IPS DF 4.7 (cell line): ENCODE measurements at regions not wholly inside any gene's neighbourhood (a gene's known extent, or its start where the extent isn't known, plus 50 kb on each side); places are given as distances from the start of the nearest gene placed in this dataset.
"Not testable (repeated sequence)": the region's sequence is repeated elsewhere in the genome, so short reads cannot be mapped to it uniquely, and the experiment has no call there.

Experiments
- DNase-seq: peaks from one replicate; pipeline ENCODE4 v3.0.0-alpha.2; 2013; ENCODE audit warnings: low spot score; ENCODE audit errors: extremely low read depth

- no peak for DNase-seq
Observed at GRCh38 chr20:6715401-6715941, 52.0 kb upstream of the BMP2 start.

- DNase-seq: no peak
Observed at GRCh38 chr20:6714279-6714711, 53.2 kb upstream of the BMP2 start.

- DNase-seq: no peak
Observed at GRCh38 chr20:6711951-6712649, 55.4 kb upstream of the BMP2 start.

DNA sequence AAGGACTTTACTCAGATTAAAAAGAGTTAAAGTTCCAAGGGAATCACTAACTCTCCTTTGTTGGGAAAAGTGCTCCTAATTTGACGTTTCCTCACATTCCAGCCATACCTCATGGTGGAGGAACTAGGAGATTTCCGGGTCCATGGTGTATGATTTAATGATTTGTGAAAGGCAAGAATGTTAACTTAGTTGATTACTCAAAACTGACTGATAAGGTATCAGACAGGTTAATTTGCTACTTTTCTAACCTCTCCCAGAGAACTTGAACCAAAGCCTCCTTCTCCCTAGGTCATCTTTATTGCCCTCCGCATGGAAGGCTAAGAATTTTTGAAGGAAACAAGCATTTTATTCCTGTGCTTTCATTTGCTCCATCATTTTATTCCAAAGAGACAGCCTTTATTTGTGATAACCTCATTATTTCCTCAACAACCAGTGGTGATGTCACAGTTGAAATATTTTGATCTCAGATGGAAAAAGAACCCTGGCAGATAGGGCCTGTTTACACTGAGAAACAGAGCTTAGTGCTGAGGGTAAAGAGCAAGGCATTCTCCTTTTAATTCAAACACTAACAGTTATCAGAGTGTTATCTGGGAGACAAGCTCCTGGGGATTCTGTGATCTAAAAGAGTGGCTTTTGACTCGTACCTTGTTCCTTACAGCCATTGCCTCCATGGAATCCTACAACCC, 57.4 kb upstream of the BMP2 start:
- DNase-seq: no peak

- no peak for DNase-seq
Observed at GRCh38 chr20:6708010-6708409, 59.5 kb upstream of the BMP2 start.

GRCh38 chr20:6707321-6707831, 60.1 kb upstream of the BMP2 start:
- no peak for DNase-seq

DNA sequence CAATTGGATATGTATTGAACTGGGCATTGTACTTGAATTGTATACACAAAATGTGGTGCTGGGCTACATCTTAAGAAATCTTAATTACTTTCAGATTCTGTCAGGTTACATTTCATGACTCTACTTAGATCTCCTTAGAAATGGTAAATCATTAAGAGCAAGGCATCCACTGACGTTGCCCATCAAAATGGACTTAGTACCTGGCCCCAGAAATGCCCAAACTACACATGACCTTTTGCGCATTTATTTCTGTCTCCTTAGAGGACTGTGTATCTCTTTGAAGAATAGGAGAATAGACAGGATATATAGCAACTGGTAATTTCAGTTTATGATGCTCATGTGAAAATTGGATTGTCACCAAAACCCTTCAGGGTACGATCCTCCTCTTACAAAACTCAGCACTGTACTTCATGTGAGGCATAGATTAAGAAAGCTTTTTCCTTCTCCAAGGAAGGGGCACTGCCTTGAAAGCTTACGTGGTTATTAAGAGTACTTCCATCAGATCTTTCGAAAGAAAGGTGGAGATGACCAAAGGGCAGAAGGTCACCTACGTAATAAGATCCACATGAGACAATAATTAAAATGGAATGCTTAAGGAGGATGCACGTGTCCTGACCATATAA, 61.4 kb upstream of the BMP2 start:
- DNase-seq: no peak

DNA sequence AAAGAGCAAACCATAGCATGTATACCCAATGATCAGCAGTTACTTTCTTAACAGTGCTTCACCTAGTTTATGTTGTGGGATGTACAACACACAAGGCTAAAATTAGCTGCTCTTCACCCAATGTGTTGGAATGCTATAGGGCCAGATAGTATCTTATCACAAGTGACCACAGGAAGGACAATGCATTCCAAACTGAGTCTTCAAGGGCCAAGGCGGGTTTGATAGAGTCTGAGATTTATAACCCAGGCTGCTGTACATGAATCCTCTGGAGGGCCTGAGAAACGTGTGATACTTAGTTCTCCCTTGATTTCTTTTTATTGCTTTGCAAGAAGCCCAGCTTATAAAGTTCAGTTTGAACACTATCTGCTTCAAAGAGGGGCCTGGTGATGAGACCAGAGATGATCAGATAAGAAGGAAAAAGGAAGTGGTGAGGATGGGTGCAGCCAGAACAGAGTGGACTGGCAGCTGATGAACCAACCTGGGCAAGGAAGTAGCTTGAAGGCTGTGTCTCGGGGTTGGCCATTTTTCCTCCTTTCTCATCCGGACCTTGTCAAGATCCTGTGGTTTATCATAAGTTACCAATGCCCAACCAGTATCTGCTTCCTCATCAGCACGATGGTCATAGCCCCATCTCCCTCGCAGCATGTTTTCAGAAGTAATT, 62.2 kb upstream of the BMP2 start:
- no peak for DNase-seq

DNA sequence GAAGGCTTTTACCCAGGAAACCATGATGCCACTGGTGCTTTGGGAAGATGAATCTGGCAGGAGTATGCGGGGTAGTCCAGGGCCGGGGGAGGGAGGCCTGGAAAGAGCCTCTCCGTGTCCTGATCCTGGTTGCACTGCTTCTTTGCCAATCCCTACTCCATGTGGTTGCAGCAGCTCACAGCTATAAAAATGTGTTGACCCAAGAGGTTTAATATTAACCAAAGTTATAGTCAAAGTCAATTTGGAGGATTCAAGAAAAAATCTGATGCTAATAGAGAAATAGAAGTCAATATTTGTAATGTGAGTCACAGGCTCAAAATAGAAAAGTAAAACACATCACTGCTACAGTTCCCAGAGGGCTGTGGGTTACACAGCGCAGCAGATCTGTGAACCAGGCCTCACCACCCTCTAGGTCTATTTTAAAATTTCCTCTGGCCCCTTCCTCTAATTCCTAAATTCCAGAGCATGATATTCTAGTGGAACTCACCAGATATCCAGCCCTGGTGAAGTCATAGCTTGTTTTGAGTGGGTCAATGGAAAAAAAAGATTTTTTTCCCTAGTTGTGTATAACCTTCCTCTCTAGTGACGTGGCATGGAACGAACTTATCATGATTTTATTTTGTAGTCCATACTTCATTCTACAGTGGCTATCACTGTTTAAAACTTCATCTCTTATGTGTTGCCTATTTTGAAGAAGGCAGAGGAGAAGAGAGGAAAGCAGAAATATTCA, 63.2 kb upstream of the BMP2 start:
- DNase-seq: no peak

GRCh38 chr20:6703656-6704055, 63.8 kb upstream of the BMP2 start:
- no peak for DNase-seq

DNA sequence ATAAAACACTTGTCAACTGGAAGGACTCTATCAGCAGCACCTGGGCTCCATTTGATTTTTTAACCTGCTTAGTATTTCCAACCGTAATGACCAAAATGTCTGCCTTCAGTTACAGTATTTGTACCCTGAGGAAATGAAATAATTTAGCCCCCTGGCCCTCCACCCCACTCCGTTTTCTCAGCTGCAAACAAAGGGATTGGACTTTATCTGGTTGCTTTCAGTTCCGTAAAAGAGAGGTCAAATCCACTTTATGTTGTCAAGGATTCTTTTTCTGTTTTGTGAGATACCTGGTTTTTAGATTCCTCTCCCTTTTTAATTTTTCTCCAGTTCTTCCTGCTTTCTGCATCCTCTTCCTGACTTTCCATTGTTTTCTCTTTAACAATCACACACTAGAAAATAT, 64.4 kb upstream of the BMP2 start:
- no peak for DNase-seq

GRCh38 chr20:6702144-6702543, 65.3 kb upstream of the BMP2 start:
- no peak for DNase-seq

- DNase-seq: no peak
Observed at GRCh38 chr20:6700563-6701329, 66.7 kb upstream of the BMP2 start.

GRCh38 chr20:6699921-6700562, 67.4 kb upstream of the BMP2 start:
- DNase-seq: no peak

DNA sequence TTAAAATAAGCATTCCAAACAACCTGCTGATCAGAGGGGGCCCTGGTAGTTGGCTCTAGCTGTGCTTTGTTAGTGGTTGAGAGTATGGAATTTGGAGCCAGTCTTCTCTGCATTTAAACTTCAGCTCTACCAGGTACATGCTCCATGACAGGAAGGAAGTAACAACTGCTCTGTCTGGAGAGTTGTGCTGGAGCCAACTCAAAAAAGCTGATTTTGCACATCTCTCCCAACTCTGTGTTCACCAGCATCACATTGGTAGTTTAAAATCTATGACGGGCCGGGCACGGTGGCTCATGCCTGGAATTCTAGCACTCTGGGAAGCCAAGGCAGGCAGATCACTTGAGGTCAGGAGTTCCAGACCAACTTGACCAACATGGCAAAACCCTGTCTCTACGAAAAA, 68.8 kb upstream of the BMP2 start:
- no peak for DNase-seq

DNA sequence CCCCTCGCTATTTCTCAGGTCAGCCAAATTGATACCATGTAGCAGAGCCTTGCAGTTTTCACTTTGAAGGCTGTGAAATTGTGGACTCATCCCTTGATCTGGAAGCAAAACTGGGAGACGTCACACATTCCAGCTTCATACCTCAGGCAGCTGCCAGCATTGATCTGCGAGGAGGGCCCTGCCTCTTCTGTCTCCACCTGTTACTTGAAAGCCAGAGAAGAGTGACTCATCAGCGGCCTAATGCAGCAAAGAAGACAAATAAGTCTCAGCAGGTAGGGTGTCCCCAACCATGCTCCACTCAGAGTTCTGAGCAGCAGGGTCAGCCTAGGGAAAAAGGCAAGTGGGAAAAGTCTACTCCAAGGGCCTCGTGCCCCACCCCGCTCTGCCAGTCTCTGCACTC, 69.4 kb upstream of the BMP2 start:
- DNase-seq: peak; percentile 58

DNA sequence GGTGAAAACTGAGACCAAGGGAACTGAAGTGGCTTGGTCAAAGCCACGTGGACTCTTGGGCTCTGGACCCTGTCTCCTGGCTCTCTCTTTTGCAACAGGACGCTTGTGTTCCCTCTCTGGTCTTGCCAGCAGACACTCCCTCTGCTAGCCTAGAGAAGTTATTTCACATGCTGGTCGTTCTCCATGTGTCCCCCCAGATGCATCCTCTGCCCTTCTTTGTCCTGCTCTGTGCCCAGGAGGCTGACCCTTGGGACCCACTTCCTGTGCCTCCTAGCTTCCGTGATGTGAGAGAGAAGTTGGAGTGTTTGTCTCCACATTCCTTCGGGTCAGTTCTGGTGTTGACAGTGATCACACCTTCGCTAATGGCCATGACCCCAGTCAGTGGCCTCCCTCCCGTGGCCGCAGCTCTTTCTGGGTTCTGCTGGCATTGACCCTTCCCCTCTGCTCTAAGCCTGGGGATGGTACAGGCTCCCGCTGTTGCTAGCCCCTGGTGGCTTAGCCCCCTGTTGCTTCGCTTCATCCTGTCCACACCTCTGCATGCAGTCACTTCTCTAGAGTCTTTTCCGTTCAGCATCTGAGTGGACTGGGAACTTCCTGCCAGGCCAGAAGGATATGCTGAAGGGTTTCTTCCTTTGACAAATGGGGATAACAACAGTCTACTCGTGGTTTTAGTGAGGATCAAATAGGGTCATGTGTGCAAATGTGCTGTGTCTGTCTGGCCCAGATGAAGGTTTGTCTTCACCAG, 70.1 kb upstream of the BMP2 start:
- no peak for DNase-seq

GRCh38 chr20:6696001-6696400, 71.5 kb upstream of the BMP2 start:
- DNase-seq: no peak

DNA sequence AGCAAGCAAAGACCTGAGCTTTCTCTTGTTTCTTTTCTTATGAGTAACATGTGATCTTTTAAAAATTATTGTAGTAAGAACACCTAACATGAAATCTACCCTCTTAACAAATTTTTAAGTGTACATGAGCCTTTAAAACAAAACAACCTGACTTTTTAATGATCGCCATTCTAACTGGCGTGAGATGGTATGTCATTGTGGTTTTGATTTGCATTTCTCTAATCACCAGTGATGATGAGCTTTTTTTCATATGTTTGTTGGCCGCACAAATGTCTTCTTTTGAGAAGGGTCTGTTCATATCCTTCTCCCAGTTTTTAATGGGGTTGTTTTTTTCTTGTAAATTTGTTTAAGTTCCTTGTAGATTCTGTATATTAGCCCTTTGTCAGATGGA, 73.7 kb upstream of the BMP2 start:
- not testable (repeated sequence) for DNase-seq
